HG03460 (cell line): ENCODE measurements at regions not wholly inside any gene's neighbourhood (a gene's known extent, or its start where the extent isn't known, plus 50 kb on each side); places are given as distances from the start of the nearest gene placed in this dataset.

Experiments used
- ATAC-seq: cut with Tn5 transposase; IDR thresholded peaks from one replicate; pipeline ENCODE4 v1.9.1; 2021; ENCODE audit not compliant: unreplicated experiment

GRCh38 chr2:236744281-236744705, 174.7 kb downstream of the ACKR3 start:
- ATAC-seq = no peak

GRCh38 chr2:236744716-236745115, 175.1 kb downstream of the ACKR3 start:
- no peak for ATAC-seq

- ATAC-seq = no peak
These were observed 176.0 kb downstream of the ACKR3 start for GRCh38 chr2:236745420-236746210.

DNA sequence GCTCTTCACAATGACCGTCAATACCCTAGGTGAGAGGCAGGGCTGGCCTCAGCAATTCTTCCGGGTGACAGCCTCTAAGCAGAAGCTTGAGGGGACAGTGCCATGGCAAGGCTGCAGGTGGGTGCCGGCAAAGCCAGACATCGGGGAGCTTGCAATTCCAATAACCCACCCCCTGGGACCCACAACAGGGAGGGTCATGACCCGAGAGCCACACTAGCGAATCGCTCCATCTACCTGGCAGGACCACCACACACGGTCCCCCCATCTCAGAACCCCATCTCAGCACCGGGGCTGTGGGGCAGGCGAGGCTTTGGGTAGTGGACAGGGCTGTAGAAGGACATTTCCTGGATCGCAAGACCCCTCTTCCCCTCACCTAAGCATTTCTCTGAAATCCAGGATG, 177.2 kb downstream of the ACKR3 start:
- no peak for ATAC-seq

GRCh38 chr2:236747426-236747825, 177.8 kb downstream of the ACKR3 start:
- ATAC-seq = no peak

GRCh38 chr2:236747925-236748324, 178.3 kb downstream of the ACKR3 start:
- no peak for ATAC-seq

DNA sequence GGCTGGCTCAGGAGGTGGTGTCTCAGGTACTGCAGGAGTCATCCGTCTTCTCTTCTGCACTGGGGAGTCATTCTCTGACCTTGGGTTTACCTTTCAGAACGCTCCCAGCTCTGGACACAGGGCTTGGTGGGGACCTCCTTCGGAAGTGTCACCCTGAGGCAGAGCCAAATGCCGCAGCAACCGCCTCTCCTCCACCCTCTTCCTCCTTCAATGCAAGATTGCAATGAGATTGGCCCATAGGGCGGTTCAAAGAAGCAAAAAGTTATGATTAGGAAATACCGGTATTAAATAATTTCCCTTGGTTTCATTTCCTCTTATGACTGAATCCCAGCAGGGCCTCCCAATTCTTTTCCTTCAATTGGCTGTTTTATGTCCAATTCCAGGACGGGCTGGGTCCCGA, 178.8 kb downstream of the ACKR3 start:
- ATAC-seq = no peak

DNA sequence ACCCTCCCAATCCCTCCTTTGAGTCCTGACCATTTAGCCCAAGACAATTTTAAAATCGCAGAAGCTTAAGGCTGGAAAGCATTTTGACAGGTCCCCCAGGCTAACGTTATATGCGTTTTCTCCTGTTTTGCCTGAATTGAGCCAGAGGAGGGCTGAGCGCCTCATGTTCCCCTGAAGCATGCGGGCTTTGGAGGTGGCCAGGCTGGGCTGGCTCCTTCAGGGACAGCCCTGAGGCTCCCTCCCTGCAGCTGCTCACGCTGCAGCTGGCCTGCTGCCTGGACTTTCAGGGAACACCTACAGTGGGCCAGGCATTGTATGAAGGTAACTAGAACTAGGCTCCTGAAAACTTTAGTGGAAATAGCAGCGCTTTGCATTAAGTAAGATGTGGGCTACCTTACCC, 179.2 kb downstream of the ACKR3 start:
- ATAC-seq = no peak

- no peak for ATAC-seq
These were observed 179.7 kb downstream of the ACKR3 start for GRCh38 chr2:236749346-236749745.

DNA sequence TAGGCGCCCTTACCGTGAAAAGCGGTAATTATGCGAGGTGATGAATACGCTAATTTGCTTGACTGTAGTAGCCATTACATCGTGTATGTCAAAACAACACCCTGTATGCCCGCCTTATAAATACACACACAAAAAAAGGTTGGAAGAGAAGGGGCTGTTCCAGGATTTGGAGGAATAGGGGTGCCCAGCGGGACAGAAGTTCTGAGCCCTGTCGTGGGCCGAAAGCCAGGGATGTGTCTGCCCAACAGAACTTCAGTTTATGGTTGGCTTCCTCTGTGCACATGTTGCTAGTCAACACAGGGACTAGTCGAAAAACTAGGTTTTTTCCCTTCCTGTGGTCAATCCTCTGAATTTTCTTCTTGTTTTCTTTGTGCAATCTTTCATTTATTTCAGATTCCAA, 182.5 kb downstream of the ACKR3 start:
- ATAC-seq = no peak

GRCh38 chr2:236753606-236754270, 184.1 kb downstream of the ACKR3 start:
- no peak for ATAC-seq

DNA sequence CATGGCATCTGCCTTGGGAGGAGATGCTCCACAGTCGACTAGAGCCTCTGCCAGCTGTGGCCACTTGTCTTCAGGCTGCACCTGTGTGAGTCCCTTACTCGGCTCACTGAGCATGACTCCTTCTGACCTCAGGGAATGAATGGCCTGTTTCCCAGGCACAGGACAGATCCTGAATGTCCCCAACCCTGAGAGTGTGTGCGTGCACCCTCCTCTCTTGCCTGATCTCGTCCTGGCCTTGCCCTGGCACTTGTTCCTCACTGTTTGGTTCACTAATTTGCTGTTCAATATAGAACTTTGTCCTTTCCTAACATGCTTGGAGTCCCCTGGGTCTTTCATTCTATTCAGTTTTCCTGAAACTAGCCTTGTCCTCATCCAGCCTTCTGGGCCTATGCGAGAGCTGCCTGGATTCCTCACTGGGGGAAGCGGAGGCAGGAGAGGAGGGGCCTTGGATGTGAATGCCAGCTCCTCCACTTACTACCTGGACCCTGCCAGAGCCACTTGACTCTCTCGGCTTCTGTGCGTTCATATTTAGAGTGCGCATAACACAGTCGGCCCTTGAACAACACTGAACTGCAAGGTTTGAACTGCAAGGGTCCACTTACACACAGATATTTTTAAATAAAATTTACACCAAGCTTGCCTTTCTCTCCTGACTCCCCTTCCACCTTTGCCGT, 184.8 kb downstream of the ACKR3 start:
- ATAC-seq = no peak

DNA sequence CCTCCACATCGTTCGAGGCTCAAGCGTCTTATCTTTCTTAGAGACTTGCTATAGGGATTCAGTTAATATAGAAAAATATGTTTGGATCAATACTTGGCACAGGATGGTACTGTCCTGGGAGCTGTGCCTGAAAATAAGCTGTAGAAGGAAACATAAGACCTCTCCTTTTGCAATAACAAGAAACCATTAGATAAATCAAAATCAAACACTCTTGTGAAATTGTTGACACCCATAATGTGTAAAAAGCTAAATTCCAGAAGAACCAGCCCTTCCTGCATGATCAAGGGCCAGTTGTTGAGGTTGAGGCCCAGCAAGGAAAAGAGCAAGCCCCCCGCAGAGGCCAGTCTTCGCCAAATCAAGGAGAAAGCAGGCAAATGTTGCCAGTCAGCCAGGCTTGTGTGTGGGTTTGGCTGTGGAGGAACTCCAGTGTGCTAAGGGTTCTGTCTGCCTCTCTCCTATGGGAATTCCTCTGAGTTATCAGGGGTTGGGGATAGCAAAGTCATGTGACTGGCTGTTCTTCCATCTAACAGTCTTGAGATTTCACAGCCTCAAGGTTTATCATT, 185.7 kb downstream of the ACKR3 start:
- ATAC-seq = no peak

DNA sequence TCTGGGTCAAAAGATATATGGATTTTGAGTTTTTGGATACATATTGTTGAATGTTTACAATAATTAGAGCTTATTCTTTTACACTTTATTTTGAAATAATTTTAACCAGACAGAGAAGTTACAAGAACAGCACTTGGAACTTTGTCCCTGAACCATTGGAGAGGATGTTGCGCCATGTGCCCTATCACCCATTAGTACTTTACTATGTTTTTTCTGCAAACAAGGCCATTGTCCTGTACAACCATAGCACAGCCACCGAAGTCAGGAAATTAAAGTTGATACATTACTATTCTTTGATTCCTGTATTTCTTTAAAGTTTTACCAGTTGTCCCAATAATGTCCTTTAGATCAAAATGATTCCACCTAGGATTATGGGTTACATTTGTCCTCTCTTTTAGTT, 188.8 kb downstream of the ACKR3 start:
- ATAC-seq = no peak

DNA sequence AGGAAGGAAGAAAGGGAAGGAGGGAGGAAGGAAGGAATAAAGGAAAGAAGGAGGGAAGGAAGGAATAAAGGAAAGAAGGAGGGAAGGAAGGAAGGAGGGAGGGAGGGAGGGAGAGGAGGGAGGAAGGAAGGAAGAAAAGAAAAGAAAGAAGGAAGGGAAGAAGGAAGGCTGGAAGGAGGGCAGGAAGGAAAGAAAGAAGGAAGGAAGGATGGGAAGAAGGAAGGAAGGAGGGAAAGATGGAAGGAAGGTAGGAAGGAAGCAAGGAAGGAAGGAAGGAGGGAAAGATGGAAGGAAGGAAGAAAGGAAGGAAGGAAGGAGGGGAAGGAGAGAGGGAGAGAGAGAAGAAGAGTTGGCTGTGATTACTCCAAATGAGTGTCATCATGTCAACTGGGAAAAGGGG, 190.6 kb downstream of the ACKR3 start:
- no peak for ATAC-seq

DNA sequence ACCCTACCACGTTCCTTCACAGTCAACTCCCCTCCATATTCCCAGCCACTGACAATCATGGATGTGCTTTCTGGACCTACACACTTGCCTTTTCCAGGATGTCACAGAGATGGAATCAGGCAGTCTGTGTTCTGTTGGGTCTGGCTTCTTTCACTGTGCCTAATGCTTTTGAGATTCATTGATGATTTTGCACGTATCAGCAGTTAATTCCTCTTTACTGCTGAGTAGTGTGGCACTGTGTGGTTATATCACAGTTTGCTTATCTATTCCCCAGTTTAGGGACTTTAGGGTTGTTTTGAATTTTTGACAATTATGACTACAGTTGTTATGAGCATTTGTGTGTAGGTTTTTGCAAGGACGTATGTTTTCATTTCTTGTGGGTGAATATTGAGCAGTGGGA, 191.7 kb downstream of the ACKR3 start:
- no peak for ATAC-seq

GRCh38 chr2:236762628-236763027, 193.0 kb downstream of the ACKR3 start:
- ATAC-seq = no peak

- ATAC-seq = no peak
These were observed 194.2 kb downstream of the ACKR3 start for GRCh38 chr2:236763857-236764256.

GRCh38 chr2:236764716-236765115, 195.1 kb downstream of the ACKR3 start:
- ATAC-seq = no peak

DNA sequence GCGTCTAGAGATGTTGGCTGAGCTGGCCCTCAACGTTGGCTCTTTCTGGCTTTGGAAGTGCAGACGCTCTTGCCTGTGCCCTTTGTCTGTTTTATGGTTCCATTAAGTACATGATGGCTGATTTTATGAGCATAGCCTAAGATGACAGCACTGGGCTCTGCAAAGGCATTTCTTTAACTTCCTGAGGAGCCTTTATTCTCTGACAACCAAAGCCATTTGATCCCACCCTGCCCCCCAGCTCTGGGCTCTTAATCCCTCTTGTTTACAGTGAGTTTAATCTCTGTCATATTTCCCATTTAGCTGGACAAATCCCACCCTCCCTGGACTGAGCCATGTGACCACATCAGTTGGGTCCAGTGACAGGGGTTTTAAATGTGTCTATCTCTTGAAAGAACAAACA, 195.9 kb downstream of the ACKR3 start:
- no peak for ATAC-seq

GRCh38 chr2:236766850-236767249, 197.2 kb downstream of the ACKR3 start:
- no peak for ATAC-seq

GRCh38 chr2:236767941-236768340, 198.3 kb downstream of the ACKR3 start:
- ATAC-seq = no peak
